ENCODE measurements at regions not wholly inside any gene's neighbourhood (a gene's known extent, or its start where the extent isn't known, plus 50 kb on each side); places are given as distances from the start of the nearest gene placed in this dataset.
"Not testable (repeated sequence)": the region's sequence is repeated elsewhere in the genome, so short reads cannot be mapped to it uniquely, and the experiment has no call there.

DNA sequence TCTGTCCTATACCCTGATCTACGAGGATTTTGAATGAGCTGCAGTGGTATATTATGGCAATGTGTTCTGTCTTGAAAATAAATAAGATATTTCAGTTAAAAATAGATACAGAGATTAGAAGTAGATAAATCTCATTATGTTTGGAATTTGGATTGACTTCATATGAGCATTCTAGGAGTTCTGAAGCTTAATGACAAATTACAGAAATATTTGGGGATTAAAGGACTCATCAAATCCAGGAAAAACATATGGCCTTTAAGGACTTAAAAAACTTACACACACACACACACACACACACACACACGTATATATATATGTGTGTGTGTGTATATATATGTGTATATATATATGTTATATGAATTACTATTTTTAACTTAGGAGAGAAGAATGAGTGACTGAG, 446.9 kb upstream of the CD180 start:
- ATAC-seq (ENCODE audit: low read depth in 2 of 2) (no peak), DNase-seq (no peak)
- Histone ChIP-seq H3K27ac (ENCODE audit: insufficient read depth, low read length, poor library complexity, severe bottlenecking) (no peak overlapping the region), H3K36me3 (ENCODE audit: control insufficient read depth, insufficient read depth, low read length) (no peaks in the 10 kb centered on the region), H3K9me3 (ENCODE audit: control insufficient read depth in 2 of 2, low read length in 2 of 2) (peaks cover 0 to 3% of the 10 kb centered on the region in 2 experiments), H3K4me1 (ENCODE audit: control insufficient read depth, insufficient read depth, low read length, poor library complexity, severe bottlenecking) (no peaks in the 10 kb centered on the region), H3K4me3 (ENCODE audit: low read depth, low read length) (no peak overlapping the region), H3K27me3 (ENCODE audit: control insufficient read depth, insufficient read depth, low read length) (no peaks in the 10 kb centered on the region)
- Mint-ChIP-seq H3K36me3 (no peaks in the 10 kb centered on the region), H3K4me3 (no peak overlapping the region), H3K4me1 (peaks cover 0 to 9% (median 4%) of the 10 kb centered on the region in 4 donors), H3K9me3 (peaks cover 0 to 11% (median 3%) of the 10 kb centered on the region in 7 donors), H3K27me3 (peaks cover 9% of the 10 kb centered on the region), H3K27ac (no peak overlapping the region)

DNA sequence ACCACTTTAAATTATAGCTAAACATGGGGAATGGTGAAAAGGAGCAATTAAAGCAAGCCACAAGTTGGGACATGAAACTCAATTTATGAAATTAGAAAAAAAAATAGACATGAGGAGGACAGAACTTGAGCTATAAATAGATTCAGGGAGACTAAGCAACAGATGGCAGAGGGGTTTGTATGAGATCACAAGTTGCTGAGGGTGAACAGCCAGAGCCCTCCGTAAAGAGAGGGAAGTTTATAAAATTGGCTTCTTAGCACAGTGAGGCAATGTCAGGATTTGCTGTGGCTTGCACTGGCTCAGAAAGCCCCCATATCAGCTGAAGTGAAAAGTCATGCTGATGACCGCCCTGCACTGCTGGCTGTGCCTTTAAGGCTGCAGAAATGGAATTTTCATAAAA, 443.4 kb upstream of the CD180 start:
- no peak for ATAC-seq (ENCODE audit: low read depth in 2 of 2)
- H3K36me3 ChIP-seq (ENCODE audit: control insufficient read depth, insufficient read depth, low read length), result no peaks in the 10 kb centered on the region
- Mint-ChIP-seq H3K4me3 (no peak overlapping the region), H3K4me1 (no peaks in the 10 kb centered on the region), H3K36me3 (no peaks in the 10 kb centered on the region), H3K27me3 (peaks cover 3% of the 10 kb centered on the region), H3K27ac (no peak overlapping the region), H3K9me3 (peaks cover 0 to 14% (median 3%) of the 10 kb centered on the region in 7 donors)
- H3K27ac ChIP-seq (ENCODE audit: insufficient read depth, low read length, poor library complexity, severe bottlenecking), result no peak overlapping the region
- H3K4me3 ChIP-seq (ENCODE audit: low read depth, low read length), result no peak overlapping the region
- H3K9me3 ChIP-seq (ENCODE audit: control insufficient read depth in 2 of 2, low read length in 2 of 2), result peaks cover 0 to 3% of the 10 kb centered on the region in 2 experiments
- no peaks in the 10 kb centered on the region for H3K4me1 ChIP-seq (ENCODE audit: control insufficient read depth, insufficient read depth, low read length, poor library complexity, severe bottlenecking)
- no peak for DNase-seq
- H3K27me3 ChIP-seq (ENCODE audit: control insufficient read depth, insufficient read depth, low read length), result no peaks in the 10 kb centered on the region

DNA sequence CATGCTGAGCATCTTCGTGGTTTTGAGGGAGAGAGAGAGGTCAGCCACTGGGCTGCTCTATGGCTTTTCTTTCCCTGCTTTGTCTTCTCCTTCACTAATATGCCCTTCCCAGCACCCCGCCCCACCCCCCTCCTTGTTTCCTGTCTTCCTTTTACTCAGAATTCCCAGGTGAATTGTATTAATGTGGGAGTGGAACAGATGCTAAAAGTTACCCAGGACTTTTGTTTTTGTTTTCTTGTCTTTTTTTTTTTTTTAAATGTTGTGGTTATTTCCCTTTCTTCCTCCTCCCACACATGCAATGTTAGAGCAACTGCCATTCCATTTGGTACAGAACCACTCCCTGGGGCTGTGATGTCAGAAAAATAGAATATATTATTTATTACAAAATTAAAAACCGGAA, 442.7 kb upstream of the CD180 start:
- no peaks in the 10 kb centered on the region for H3K4me1 ChIP-seq (ENCODE audit: control insufficient read depth, insufficient read depth, low read length, poor library complexity, severe bottlenecking)
- H3K27ac ChIP-seq (ENCODE audit: insufficient read depth, low read length, poor library complexity, severe bottlenecking), result no peak overlapping the region
- ATAC-seq (ENCODE audit: low read depth in 2 of 2), result no peak
- no peaks in the 10 kb centered on the region for H3K27me3 ChIP-seq (ENCODE audit: control insufficient read depth, insufficient read depth, low read length)
- H3K4me3 ChIP-seq (ENCODE audit: low read depth, low read length), result no peak overlapping the region
- no peak overlapping the region for H3K27ac Mint-ChIP-seq
- H3K27me3 Mint-ChIP-seq, result no peaks in the 10 kb centered on the region
- no peaks in the 10 kb centered on the region for H3K36me3 Mint-ChIP-seq
- H3K9me3 Mint-ChIP-seq, result peaks cover 0 to 9% (median 1%) of the 10 kb centered on the region in 7 donors
- no peaks in the 10 kb centered on the region for H3K4me1 Mint-ChIP-seq
- H3K4me3 Mint-ChIP-seq, result no peak overlapping the region
- no peaks in the 10 kb centered on the region for H3K36me3 ChIP-seq (ENCODE audit: control insufficient read depth, insufficient read depth, low read length)
- H3K9me3 ChIP-seq (ENCODE audit: control insufficient read depth in 2 of 2, low read length in 2 of 2), result no peaks in the 10 kb centered on the region
- no peak for DNase-seq

DNA sequence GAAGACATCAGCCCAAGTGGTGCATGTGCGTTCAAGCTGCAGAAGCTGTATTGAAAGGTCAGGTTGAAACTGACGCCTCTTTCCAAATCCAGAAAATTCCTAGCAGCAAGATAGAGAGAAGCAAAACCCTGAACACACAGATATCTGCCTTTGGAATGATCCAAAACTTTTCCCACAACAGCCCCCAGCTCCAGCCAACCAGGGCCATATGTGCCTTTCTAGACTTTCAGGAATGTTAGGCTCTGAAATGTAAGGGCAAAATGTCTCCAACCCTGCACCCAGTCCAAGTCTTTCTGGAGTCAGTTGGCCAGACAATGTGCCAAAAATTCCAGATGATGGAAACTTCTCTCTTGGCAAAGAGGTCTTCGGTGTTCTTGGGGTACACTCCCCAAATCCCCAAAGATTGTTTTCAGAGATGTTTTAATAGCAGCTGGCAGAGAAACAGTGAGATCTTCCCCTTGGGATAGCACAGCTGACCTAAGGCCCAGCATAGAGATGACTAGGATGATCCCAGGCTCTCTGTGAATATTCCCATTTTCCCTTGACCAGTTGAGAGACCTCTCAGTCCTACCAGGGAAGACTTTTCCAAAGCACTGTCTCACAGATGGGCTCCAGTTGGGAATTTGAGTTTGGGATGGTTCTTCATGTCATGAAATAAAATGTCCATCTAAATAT, 440.4 kb upstream of the CD180 start:
- Mint-ChIP-seq H3K27ac (no peak overlapping the region), H3K27me3 (no peaks in the 10 kb centered on the region), H3K4me3 (no peak overlapping the region), H3K4me1 (no peaks in the 10 kb centered on the region), H3K9me3 (peaks cover 0 to 7% (median 1%) of the 10 kb centered on the region in 7 donors), H3K36me3 (no peaks in the 10 kb centered on the region)
- no peaks in the 10 kb centered on the region for H3K9me3 ChIP-seq (ENCODE audit: control insufficient read depth in 2 of 2, low read length in 2 of 2)
- no peaks in the 10 kb centered on the region for H3K4me1 ChIP-seq (ENCODE audit: control insufficient read depth, insufficient read depth, low read length, poor library complexity, severe bottlenecking)
- H3K36me3 ChIP-seq (ENCODE audit: control insufficient read depth, insufficient read depth, low read length), result no peaks in the 10 kb centered on the region
- no peak overlapping the region for H3K27ac ChIP-seq (ENCODE audit: insufficient read depth, low read length, poor library complexity, severe bottlenecking)
- no peak overlapping the region for H3K4me3 ChIP-seq (ENCODE audit: low read depth, low read length)
- DNase-seq (no peak), ATAC-seq (ENCODE audit: low read depth in 2 of 2) (no peak)
- H3K27me3 ChIP-seq (ENCODE audit: control insufficient read depth, insufficient read depth, low read length), result no peaks in the 10 kb centered on the region

GRCh38 chr5:67636091-67636490, 439.5 kb upstream of the CD180 start:
- no peak for ATAC-seq (ENCODE audit: low read depth in 2 of 2)
- H3K4me3 Mint-ChIP-seq, result no peak overlapping the region
- no peak for DNase-seq
- H3K9me3 ChIP-seq (ENCODE audit: control insufficient read depth in 2 of 2, low read length in 2 of 2), result no peaks in the 10 kb centered on the region
- H3K4me1 Mint-ChIP-seq, result no peaks in the 10 kb centered on the region
- H3K36me3 Mint-ChIP-seq, result no peaks in the 10 kb centered on the region
- H3K27me3 Mint-ChIP-seq, result no peaks in the 10 kb centered on the region
- H3K4me1 ChIP-seq (ENCODE audit: control insufficient read depth, insufficient read depth, low read length, poor library complexity, severe bottlenecking), result no peaks in the 10 kb centered on the region
- H3K27ac ChIP-seq (ENCODE audit: insufficient read depth, low read length, poor library complexity, severe bottlenecking), result no peak overlapping the region
- H3K9me3 Mint-ChIP-seq, result peaks cover 0 to 8% (median 1%) of the 10 kb centered on the region in 7 donors
- H3K27me3 ChIP-seq (ENCODE audit: control insufficient read depth, insufficient read depth, low read length), result no peaks in the 10 kb centered on the region
- no peak overlapping the region for H3K4me3 ChIP-seq (ENCODE audit: low read depth, low read length)
- no peak overlapping the region for H3K27ac Mint-ChIP-seq
- H3K36me3 ChIP-seq (ENCODE audit: control insufficient read depth, insufficient read depth, low read length), result no peaks in the 10 kb centered on the region

- H3K36me3 ChIP-seq (ENCODE audit: control insufficient read depth, insufficient read depth, low read length); H3K9me3 Mint-ChIP-seq; H3K36me3 Mint-ChIP-seq; H3K4me1 Mint-ChIP-seq; H3K27me3 ChIP-seq (ENCODE audit: control insufficient read depth, insufficient read depth, low read length); H3K27ac ChIP-seq (ENCODE audit: insufficient read depth, low read length, poor library complexity, severe bottlenecking); ATAC-seq (ENCODE audit: low read depth in 2 of 2); H3K4me3 Mint-ChIP-seq; DNase-seq; H3K4me3 ChIP-seq (ENCODE audit: low read depth, low read length); H3K27ac Mint-ChIP-seq; H3K9me3 ChIP-seq (ENCODE audit: control insufficient read depth in 2 of 2, low read length in 2 of 2); H3K4me1 ChIP-seq (ENCODE audit: control insufficient read depth, insufficient read depth, low read length, poor library complexity, severe bottlenecking): not testable (repeated sequence)
- peaks cover 16% of the 10 kb centered on the region for H3K27me3 Mint-ChIP-seq
Observed at GRCh38 chr5:67627079-67627478, 430.5 kb upstream of the CD180 start.

DNA sequence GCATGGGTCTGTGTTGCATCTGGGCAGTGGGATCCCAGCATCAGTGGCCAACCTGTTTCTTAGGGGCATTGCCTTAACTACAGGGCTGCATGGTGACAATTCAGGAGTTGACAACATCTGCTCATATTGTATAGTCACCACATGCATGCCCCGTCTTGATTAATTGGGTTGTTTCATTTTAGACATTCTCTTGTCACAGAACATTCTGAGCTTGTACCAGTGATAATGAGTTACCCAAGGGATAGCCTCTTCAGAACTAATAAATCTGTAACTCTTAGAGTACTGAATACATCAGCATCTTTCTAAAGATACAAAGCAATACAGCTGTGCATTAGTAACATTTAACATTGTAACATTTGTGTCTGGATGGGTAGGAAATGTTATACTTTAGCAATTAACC, 426.5 kb upstream of the CD180 start:
- H3K4me3 ChIP-seq (ENCODE audit: low read depth, low read length), result no peak overlapping the region
- no peaks in the 10 kb centered on the region for H3K9me3 ChIP-seq (ENCODE audit: control insufficient read depth in 2 of 2, low read length in 2 of 2)
- peaks cover 0 to 2% (median 0%) of the 10 kb centered on the region in 4 donors for H3K4me1 Mint-ChIP-seq
- H3K36me3 ChIP-seq (ENCODE audit: control insufficient read depth, insufficient read depth, low read length), result no peaks in the 10 kb centered on the region
- H3K36me3 Mint-ChIP-seq, result no peaks in the 10 kb centered on the region
- H3K4me1 ChIP-seq (ENCODE audit: control insufficient read depth, insufficient read depth, low read length, poor library complexity, severe bottlenecking), result no peaks in the 10 kb centered on the region
- no peak for ATAC-seq (ENCODE audit: low read depth in 2 of 2)
- peaks cover 0 to 6% (median 1%) of the 10 kb centered on the region in 7 donors for H3K9me3 Mint-ChIP-seq
- H3K27me3 ChIP-seq (ENCODE audit: control insufficient read depth, insufficient read depth, low read length), result no peaks in the 10 kb centered on the region
- H3K27ac Mint-ChIP-seq, result no peak overlapping the region
- no peak overlapping the region for H3K27ac ChIP-seq (ENCODE audit: insufficient read depth, low read length, poor library complexity, severe bottlenecking)
- DNase-seq, result no peak
- H3K27me3 Mint-ChIP-seq, result peaks cover 13% of the 10 kb centered on the region
- H3K4me3 Mint-ChIP-seq, result no peak overlapping the region
